Activated T-helper 17 cell treated with anti-CD3 and anti-CD28 coated beads, Interleukin-2, amount 50 U/mL, for 72 hours (primary cell): ENCODE measurements at regions not wholly inside any gene's neighbourhood (a gene's known extent, or its start where the extent isn't known, plus 50 kb on each side); places are given as distances from the start of the nearest gene placed in this dataset.

ENCODE experiments used
- ATAC-seq: fragments of 150-1000 bp; cut with Tn5 transposase; replicated peaks from 2 replicates; pipeline ENCODE4 v1.10.0; 2021; ENCODE audit warnings: mild to moderate bottlenecking, moderate library complexity
- H3K27ac Mint-ChIP-seq: one replicate; pipeline ENCODE4 v1.8.0; 2022; ENCODE audit warnings: mixed read lengths
- H3K27me3 Mint-ChIP-seq: one replicate; pipeline ENCODE4 v1.8.0; 2022; ENCODE audit warnings: mixed read lengths
- H3K36me3 Mint-ChIP-seq: one replicate; pipeline ENCODE4 v1.8.0; 2022; ENCODE audit warnings: low read depth, mild to moderate bottlenecking, mixed read lengths
- H3K4me1 Mint-ChIP-seq: one replicate; pipeline ENCODE4 v1.8.0; 2022; ENCODE audit warnings: mixed read lengths
- H3K4me3 Mint-ChIP-seq: one replicate; pipeline ENCODE4 v1.8.0; 2022; ENCODE audit warnings: mild to moderate bottlenecking, mixed read lengths
- H3K9me3 Mint-ChIP-seq: one replicate; pipeline ENCODE4 v1.8.0; 2022; ENCODE audit warnings: mixed read lengths

- Mint-ChIP-seq H3K27me3 (peaks cover 3% of the 10 kb centered on the region), H3K4me1 (peaks cover 18% of the 10 kb centered on the region), H3K4me3 (peak overlapping the region; percentile 55), H3K9me3 (no peaks in the 10 kb centered on the region), H3K27ac (peak overlapping the region; percentile 92), H3K36me3 (peaks cover 7% of the 10 kb centered on the region)
- ATAC-seq = peak; percentile 97
These were observed 222.4 kb upstream of the JARID2 start for GRCh38 chr6:15023448-15023847.

DNA sequence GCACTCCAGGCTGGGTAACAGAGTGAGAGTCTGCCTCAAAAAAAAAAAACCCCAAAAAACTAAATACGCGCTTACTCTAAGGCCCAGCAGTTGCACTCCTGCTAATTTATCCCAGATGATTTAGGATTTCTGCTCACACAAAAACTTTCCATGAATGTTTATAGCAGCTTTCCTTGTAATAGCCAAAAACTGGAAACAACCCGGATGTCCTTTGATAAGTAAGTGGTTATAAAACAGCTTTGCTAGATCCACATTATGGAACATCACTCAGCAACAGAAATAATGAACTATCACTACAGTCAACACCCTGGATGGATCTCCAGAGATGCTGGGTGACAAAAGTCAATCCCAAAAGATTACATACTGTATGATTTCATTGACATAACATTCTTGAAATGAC, 220.4 kb upstream of the JARID2 start:
- ATAC-seq = no peak
- Mint-ChIP-seq H3K4me3 (no peak overlapping the region), H3K27me3 (peaks cover 3% of the 10 kb centered on the region), H3K27ac (no peak overlapping the region), H3K9me3 (no peaks in the 10 kb centered on the region), H3K36me3 (peaks cover 7% of the 10 kb centered on the region), H3K4me1 (peaks cover 15% of the 10 kb centered on the region)

- no peak overlapping the region for H3K4me3 Mint-ChIP-seq
- H3K9me3 Mint-ChIP-seq = no peaks in the 10 kb centered on the region
- no peak for ATAC-seq
- no peaks in the 10 kb centered on the region for H3K27me3 Mint-ChIP-seq
- H3K4me1 Mint-ChIP-seq = peaks cover 8% of the 10 kb centered on the region
- H3K27ac Mint-ChIP-seq = no peak overlapping the region
- peaks cover 7% of the 10 kb centered on the region for H3K36me3 Mint-ChIP-seq
These were observed 219.0 kb upstream of the JARID2 start for GRCh38 chr6:15026832-15027231.

DNA sequence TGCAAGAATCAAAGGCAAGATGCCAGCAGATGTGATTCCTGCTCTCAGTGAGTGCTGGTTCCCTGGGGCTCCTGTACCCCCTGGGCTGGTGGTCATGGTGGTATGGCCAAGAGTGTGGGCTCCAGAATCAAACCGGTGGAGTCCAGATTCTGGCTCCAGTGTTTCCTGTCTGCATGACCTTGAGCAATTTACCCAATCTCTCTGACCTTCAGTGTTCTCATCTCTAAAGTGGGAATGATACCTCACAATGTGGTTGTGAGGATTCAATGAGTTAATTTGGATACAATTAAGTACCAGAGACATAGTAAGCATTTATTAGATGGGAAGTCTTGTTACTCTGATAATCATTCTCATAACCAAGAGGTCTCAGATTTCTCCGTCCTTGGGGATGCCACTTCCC, 218.4 kb upstream of the JARID2 start:
- H3K27me3 Mint-ChIP-seq = no peaks in the 10 kb centered on the region
- H3K4me3 Mint-ChIP-seq = no peak overlapping the region
- peaks cover 7% of the 10 kb centered on the region for H3K36me3 Mint-ChIP-seq
- H3K4me1 Mint-ChIP-seq = peaks cover 4% of the 10 kb centered on the region
- no peak overlapping the region for H3K27ac Mint-ChIP-seq
- H3K9me3 Mint-ChIP-seq = no peaks in the 10 kb centered on the region
- no peak for ATAC-seq

GRCh38 chr6:15032015-15032414, 213.9 kb upstream of the JARID2 start:
- ATAC-seq = peak; percentile 66
- no peak overlapping the region for H3K27ac Mint-ChIP-seq
- no peaks in the 10 kb centered on the region for H3K36me3 Mint-ChIP-seq
- H3K27me3 Mint-ChIP-seq = peaks cover 4% of the 10 kb centered on the region
- H3K4me3 Mint-ChIP-seq = no peak overlapping the region
- no peaks in the 10 kb centered on the region for H3K9me3 Mint-ChIP-seq
- H3K4me1 Mint-ChIP-seq = no peaks in the 10 kb centered on the region

GRCh38 chr6:15033850-15034203, 212.0 kb upstream of the JARID2 start:
- Mint-ChIP-seq H3K4me1 (no peaks in the 10 kb centered on the region), H3K4me3 (peak overlapping the region; percentile 11), H3K9me3 (no peaks in the 10 kb centered on the region), H3K27ac (peak overlapping the region; percentile 27), H3K27me3 (peaks cover 4% of the 10 kb centered on the region), H3K36me3 (no peaks in the 10 kb centered on the region)
- no peak for ATAC-seq

DNA sequence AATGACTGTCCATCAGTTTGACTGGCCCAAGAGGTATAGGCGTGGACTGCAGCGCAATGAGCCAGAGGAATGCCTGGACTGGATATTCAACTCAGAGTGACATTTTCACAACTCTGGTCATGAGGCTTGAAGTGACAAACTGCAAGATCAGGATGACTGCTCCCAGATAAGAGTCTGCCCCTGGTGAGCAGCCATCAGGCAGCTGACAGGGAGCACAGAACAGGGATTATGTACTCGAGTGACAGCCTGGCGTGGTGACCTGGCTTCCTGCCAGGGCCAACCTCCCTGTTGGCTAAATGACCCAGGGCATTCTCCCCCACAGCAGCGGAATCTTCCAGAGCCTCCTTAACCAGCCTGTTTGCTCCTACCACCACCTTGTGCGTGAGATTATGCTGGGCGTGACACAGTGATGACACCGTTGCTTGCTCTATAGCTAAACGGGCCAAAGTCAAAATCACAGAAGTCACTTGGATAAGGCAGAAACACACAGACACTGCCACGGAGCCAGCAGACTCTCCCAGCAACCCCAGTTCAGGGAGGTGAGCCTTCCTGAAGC, 209.1 kb upstream of the JARID2 start:
- Mint-ChIP-seq H3K4me1 (no peaks in the 10 kb centered on the region), H3K36me3 (no peaks in the 10 kb centered on the region), H3K27me3 (peaks cover 4% of the 10 kb centered on the region), H3K4me3 (no peak overlapping the region), H3K27ac (no peak overlapping the region), H3K9me3 (no peaks in the 10 kb centered on the region)
- ATAC-seq = no peak

- H3K27ac Mint-ChIP-seq = no peak overlapping the region
- H3K4me3 Mint-ChIP-seq = no peak overlapping the region
- H3K36me3 Mint-ChIP-seq = no peaks in the 10 kb centered on the region
- H3K27me3 Mint-ChIP-seq = peaks cover 4% of the 10 kb centered on the region
- no peaks in the 10 kb centered on the region for H3K9me3 Mint-ChIP-seq
- no peak for ATAC-seq
- no peaks in the 10 kb centered on the region for H3K4me1 Mint-ChIP-seq
These were observed 208.6 kb upstream of the JARID2 start for GRCh38 chr6:15037253-15037652.

DNA sequence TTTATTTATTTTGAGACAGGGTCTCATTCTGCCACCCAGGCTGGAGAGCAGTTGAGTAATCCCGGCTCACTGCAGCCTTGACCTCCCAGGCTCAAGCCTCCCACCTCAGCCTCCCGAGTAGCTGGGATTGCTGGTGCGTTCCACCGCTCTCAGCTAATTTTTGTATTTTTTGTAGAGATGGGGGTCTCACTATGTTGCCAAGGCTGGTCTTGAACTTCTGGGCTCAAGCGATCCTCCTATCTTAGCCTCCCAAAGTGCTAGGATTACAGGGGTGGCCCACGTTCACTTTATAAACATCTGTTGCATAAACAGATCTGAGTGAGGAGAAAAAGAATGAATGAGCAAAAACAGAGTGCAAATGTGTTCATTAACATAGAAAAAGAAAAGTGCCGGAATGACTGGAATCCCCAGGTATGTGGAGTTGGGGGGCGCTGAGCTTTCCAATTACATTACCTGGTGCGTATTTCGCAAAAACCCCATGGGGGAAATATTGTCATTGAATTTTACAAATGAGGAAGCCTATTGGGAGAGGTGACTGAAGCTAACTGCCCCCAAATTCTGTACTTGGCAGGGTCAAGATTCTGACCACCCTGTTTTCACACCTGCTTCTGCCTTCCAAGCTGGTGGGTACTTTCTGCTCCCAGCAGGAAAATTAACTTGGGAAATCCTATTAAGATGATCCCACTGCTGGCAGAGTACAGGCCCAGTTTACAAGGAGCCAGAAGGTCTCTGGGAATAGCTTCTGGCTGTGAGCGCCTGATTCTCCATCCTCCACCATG, 207.7 kb upstream of the JARID2 start:
- no peak for ATAC-seq
- Mint-ChIP-seq H3K4me3 (no peak overlapping the region), H3K27me3 (no peaks in the 10 kb centered on the region), H3K36me3 (no peaks in the 10 kb centered on the region), H3K4me1 (no peaks in the 10 kb centered on the region), H3K27ac (no peak overlapping the region), H3K9me3 (no peaks in the 10 kb centered on the region)

- no peak for ATAC-seq
- Mint-ChIP-seq H3K4me1 (no peaks in the 10 kb centered on the region), H3K9me3 (no peaks in the 10 kb centered on the region), H3K36me3 (no peaks in the 10 kb centered on the region), H3K27ac (no peak overlapping the region), H3K4me3 (no peak overlapping the region), H3K27me3 (no peaks in the 10 kb centered on the region)
These were observed 206.7 kb upstream of the JARID2 start for GRCh38 chr6:15039136-15039535.

DNA sequence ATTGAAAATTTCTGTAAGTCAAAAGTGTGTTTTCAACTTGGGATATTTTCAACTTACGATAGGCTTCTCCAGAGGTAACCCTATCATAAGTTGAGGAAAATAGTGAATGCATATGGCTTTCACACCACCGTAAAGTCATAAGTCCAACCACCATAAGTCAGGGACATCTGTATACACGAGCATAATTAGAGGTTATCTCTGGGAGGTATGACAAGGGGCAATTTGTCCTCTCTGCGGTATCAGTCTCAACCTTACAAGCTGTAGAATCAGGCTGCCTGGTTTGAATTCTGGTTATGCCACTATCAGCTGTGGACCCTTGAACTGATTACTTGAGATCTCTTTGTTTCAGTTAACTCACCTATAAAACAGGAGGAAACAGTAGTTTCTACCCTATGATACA, 202.9 kb upstream of the JARID2 start:
- Mint-ChIP-seq H3K27me3 (no peaks in the 10 kb centered on the region), H3K27ac (no peak overlapping the region), H3K4me3 (no peak overlapping the region), H3K36me3 (no peaks in the 10 kb centered on the region), H3K9me3 (no peaks in the 10 kb centered on the region), H3K4me1 (no peaks in the 10 kb centered on the region)
- ATAC-seq = no peak

- no peaks in the 10 kb centered on the region for H3K9me3 Mint-ChIP-seq
- no peak overlapping the region for H3K27ac Mint-ChIP-seq
- no peaks in the 10 kb centered on the region for H3K4me1 Mint-ChIP-seq
- H3K4me3 Mint-ChIP-seq = no peak overlapping the region
- no peak for ATAC-seq
- H3K36me3 Mint-ChIP-seq = no peaks in the 10 kb centered on the region
- H3K27me3 Mint-ChIP-seq = no peaks in the 10 kb centered on the region
These were observed 201.6 kb upstream of the JARID2 start for GRCh38 chr6:15044146-15044882.

- Mint-ChIP-seq H3K27me3 (no peaks in the 10 kb centered on the region), H3K9me3 (no peaks in the 10 kb centered on the region), H3K36me3 (no peaks in the 10 kb centered on the region), H3K27ac (no peak overlapping the region), H3K4me3 (no peak overlapping the region), H3K4me1 (no peaks in the 10 kb centered on the region)
- ATAC-seq = no peak
These were observed 200.9 kb upstream of the JARID2 start for GRCh38 chr6:15044948-15045347.

- Mint-ChIP-seq H3K4me3 (no peak overlapping the region), H3K36me3 (no peaks in the 10 kb centered on the region), H3K27me3 (no peaks in the 10 kb centered on the region), H3K4me1 (no peaks in the 10 kb centered on the region), H3K9me3 (no peaks in the 10 kb centered on the region), H3K27ac (no peak overlapping the region)
- no peak for ATAC-seq
These were observed 199.1 kb upstream of the JARID2 start for GRCh38 chr6:15046751-15047150.

GRCh38 chr6:15048367-15048766, 197.5 kb upstream of the JARID2 start:
- Mint-ChIP-seq H3K4me3 (no peak overlapping the region), H3K9me3 (no peaks in the 10 kb centered on the region), H3K27me3 (no peaks in the 10 kb centered on the region), H3K27ac (no peak overlapping the region), H3K4me1 (no peaks in the 10 kb centered on the region), H3K36me3 (no peaks in the 10 kb centered on the region)
- ATAC-seq = no peak
